Skeletal muscle tissue (tissue), 3 donors: ENCODE measurements at regions not wholly inside any gene's neighbourhood (a gene's known extent, or its start where the extent isn't known, plus 50 kb on each side); places are given as distances from the start of the nearest gene placed in this dataset.

ENCODE experiments used
- H3K27ac ChIP-seq: one replicate; pipeline ENCODE4 v1.7.0; 2013; ENCODE audit warnings: mild to moderate bottlenecking, low read depth, low read length, inconsistent platforms
- H3K27me3 ChIP-seq, 3 donors: one replicate each; pipeline ENCODE4 v1.7.0; 2013; ENCODE audit warnings: low read length in 3 of 3; ENCODE audit not compliant: control insufficient read depth in 3 of 3, insufficient read depth in 3 of 3
- H3K36me3 ChIP-seq, 3 donors: one replicate each; pipeline ENCODE4 v1.7.0; 2013; ENCODE audit warnings: low read length in 3 of 3; ENCODE audit not compliant: control insufficient read depth in 3 of 3, insufficient read depth in 3 of 3
- H3K4me1 ChIP-seq, 3 donors: one replicate each; pipeline ENCODE4 v1.7.0; 2013; ENCODE audit warnings: low read length in 3 of 3, mild to moderate bottlenecking in 3 of 3; ENCODE audit not compliant: control insufficient read depth in 3 of 3, insufficient read depth in 3 of 3
- H3K4me3 ChIP-seq, 3 donors: one replicate each; pipeline ENCODE4 v1.7.0; 2013; ENCODE audit warnings: low read length in 3 of 3
- H3K9ac ChIP-seq, 3 donors: one replicate each; pipeline ENCODE4 v1.7.0; 2013; ENCODE audit warnings: low read length in 3 of 3, mild to moderate bottlenecking in 3 of 3, moderate library complexity in 2 of 3, low read depth in 1 of 3
- H3K9me3 ChIP-seq, 3 donors: one replicate each; pipeline ENCODE4 v1.7.0; 2013; ENCODE audit warnings: low read length in 3 of 3; ENCODE audit not compliant: control insufficient read depth in 3 of 3
- donor health status: Osteomylitis.

DNA sequence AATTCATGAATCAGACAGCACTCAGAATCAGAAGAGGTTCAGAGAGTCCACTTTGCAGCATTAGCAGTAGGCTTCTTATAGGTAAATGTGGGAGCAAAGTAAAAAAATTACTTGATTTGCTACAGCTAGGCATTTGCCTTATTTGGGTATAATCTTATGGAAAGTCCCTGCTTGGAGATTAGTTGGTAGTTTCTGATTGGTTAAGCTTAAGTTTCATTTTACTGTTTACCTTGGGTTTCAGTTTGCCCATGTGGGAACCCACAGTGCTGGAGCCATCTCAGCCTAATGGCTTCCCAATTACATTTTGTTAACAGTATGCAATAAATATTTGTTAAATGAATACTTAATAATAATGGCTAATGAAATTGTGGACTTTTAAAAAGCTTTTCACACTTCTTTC lies 311.0 kb upstream of the FLRT2 start:
- Histone ChIP-seq H3K4me3 (no peak overlapping the region), H3K27me3 (no peaks in the 10 kb centered on the region), H3K9ac (no peak overlapping the region), H3K4me1 (no peaks in the 10 kb centered on the region), H3K36me3 (no peaks in the 10 kb centered on the region), H3K9me3 (no peaks in the 10 kb centered on the region), H3K27ac (no peak overlapping the region)

DNA sequence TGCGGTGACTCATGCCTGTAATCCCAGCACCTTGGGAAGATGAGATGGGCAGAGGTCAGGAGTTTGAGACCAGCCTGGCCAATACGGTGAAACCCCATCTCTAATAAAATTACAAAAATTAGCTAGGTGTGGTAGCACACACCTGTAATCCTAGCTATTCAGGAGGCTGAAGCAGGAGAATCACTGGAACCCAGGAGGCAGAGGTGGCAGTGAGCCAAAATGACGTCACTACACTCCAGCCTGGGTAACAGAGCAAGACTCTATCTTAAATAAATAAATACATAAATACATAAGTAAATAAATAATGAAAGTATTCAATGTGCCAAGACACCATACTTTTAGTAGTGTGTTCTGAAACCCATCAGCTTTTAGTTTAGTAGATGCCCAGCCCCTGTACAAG lies 308.1 kb upstream of the FLRT2 start:
- Histone ChIP-seq H3K9me3 (no peaks in the 10 kb centered on the region), H3K27me3 (no peaks in the 10 kb centered on the region), H3K36me3 (no peaks in the 10 kb centered on the region), H3K9ac (no peak overlapping the region), H3K27ac (no peak overlapping the region), H3K4me1 (no peaks in the 10 kb centered on the region), H3K4me3 (no peak overlapping the region)

DNA sequence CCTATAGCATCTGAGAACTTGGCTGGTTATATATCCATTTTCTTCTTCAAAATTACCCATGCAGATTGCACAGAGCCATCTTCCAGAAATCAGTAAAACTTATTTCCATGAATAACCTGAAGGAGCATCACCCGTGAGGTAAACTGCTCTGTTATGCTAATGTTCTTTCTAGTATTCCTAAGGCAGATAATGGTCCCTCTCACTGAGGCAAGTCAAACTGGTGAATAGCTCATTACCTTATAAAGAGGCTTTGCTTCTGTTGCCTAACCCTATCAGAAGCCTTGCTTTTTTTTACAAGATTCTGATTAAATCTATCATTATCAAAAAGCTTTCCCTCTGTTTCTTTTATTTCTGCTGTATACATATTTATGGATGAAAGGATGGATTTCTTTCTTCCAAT lies 307.6 kb upstream of the FLRT2 start:
- H3K27ac ChIP-seq: no peak overlapping the region
- no peaks in the 10 kb centered on the region for H3K9me3 ChIP-seq
- H3K4me3 ChIP-seq: no peak overlapping the region

DNA sequence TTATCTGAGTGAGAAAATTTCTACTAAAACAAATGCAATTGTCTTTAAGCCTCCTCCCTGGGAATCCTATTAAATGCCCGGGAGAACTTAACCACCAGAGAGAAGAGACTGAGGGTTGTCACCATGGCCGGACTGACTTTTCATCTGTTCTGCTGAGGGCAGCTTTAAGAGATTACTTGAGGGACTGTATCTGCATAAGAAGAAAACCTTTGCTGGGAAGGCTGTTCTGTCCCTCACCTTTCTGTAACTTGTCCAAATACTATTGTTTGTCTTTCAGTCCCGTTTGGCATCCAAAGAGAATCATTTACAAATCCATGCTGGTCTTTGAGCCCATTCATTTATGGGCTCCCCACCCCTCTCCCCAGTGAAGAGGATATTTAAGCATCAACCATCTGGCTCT lies 306.3 kb upstream of the FLRT2 start:
- Histone ChIP-seq H3K4me3 (no peak overlapping the region), H3K27me3 (no peaks in the 10 kb centered on the region), H3K9ac (no peak overlapping the region), H3K36me3 (no peaks in the 10 kb centered on the region), H3K9me3 (no peaks in the 10 kb centered on the region), H3K27ac (no peak overlapping the region), H3K4me1 (no peaks in the 10 kb centered on the region)

More for the DNA sequence above, 307.6 kb upstream of the FLRT2 start:
- H3K9ac ChIP-seq: no peak overlapping the region
- H3K36me3 ChIP-seq: no peaks in the 10 kb centered on the region
- no peaks in the 10 kb centered on the region for H3K4me1 ChIP-seq
- H3K27me3 ChIP-seq: no peaks in the 10 kb centered on the region

GRCh38 chr14:85224241-85224640 lies 305.7 kb upstream of the FLRT2 start:
- Histone ChIP-seq H3K4me1 (no peaks in the 10 kb centered on the region), H3K9me3 (no peaks in the 10 kb centered on the region), H3K4me3 (no peak overlapping the region), H3K27me3 (no peaks in the 10 kb centered on the region), H3K9ac (no peak overlapping the region), H3K36me3 (no peaks in the 10 kb centered on the region), H3K27ac (no peak overlapping the region)

GRCh38 chr14:85233756-85234155 lies 296.2 kb upstream of the FLRT2 start:
- H3K27me3 ChIP-seq: no peaks in the 10 kb centered on the region
- H3K9me3 ChIP-seq: no peaks in the 10 kb centered on the region
- no peak overlapping the region for H3K9ac ChIP-seq
- no peak overlapping the region for H3K4me3 ChIP-seq
- H3K4me1 ChIP-seq: no peaks in the 10 kb centered on the region
- H3K27ac ChIP-seq: no peak overlapping the region
- H3K36me3 ChIP-seq: no peaks in the 10 kb centered on the region

GRCh38 chr14:85234156-85235025 lies 295.6 kb upstream of the FLRT2 start:
- Histone ChIP-seq H3K9me3 (no peaks in the 10 kb centered on the region), H3K9ac (no peak overlapping the region), H3K4me1 (no peaks in the 10 kb centered on the region), H3K27ac (no peak overlapping the region), H3K4me3 (no peak overlapping the region), H3K27me3 (no peaks in the 10 kb centered on the region), H3K36me3 (no peaks in the 10 kb centered on the region)

- Histone ChIP-seq H3K4me1 (peaks cover 0 to 1% (median under 1%) of the 10 kb centered on the region in 3 donors), H3K27ac (no peak overlapping the region), H3K4me3 (no peak overlapping the region), H3K36me3 (no peaks in the 10 kb centered on the region), H3K9me3 (no peaks in the 10 kb centered on the region), H3K9ac (no peak overlapping the region), H3K27me3 (no peaks in the 10 kb centered on the region)
These were observed 294.1 kb upstream of the FLRT2 start for GRCh38 chr14:85235868-85236267.

DNA sequence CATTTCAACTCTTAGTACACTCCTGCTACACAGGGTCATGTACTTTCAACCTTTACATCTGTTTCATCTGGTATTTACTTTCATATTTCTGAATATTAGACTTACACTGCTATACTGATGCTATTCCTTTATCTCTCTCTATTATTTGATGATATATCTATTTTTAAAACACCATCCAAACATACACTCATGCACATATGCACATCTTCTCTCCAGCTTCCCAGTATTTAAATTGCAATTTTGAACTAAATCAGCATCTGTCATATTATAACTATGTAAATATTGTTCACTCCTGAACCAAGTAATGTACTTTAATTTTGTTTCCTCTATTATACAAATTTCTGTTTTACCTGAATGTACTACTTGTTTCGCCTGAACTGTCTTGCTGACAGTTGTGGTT lies 293.6 kb upstream of the FLRT2 start:
- Histone ChIP-seq H3K27me3 (no peaks in the 10 kb centered on the region), H3K27ac (no peak overlapping the region), H3K9ac (no peak overlapping the region), H3K9me3 (no peaks in the 10 kb centered on the region), H3K36me3 (no peaks in the 10 kb centered on the region), H3K4me1 (peaks cover 0 to 5% (median 4%) of the 10 kb centered on the region in 3 donors), H3K4me3 (no peak overlapping the region)

- Histone ChIP-seq H3K27ac (no peak overlapping the region), H3K27me3 (no peaks in the 10 kb centered on the region), H3K36me3 (no peaks in the 10 kb centered on the region), H3K4me3 (no peak overlapping the region), H3K4me1 (peaks cover 0 to 8% (median 5%) of the 10 kb centered on the region in 3 donors), H3K9me3 (no peaks in the 10 kb centered on the region), H3K9ac (no peak overlapping the region)
These were observed 290.2 kb upstream of the FLRT2 start for GRCh38 chr14:85239791-85240190.
